ENCODE measurements at regions not wholly inside any gene's neighbourhood (a gene's known extent, or its start where the extent isn't known, plus 50 kb on each side); places are given as distances from the start of the nearest gene placed in this dataset.

- Histone ChIP-seq H3K27me3 (no peaks in the 10 kb centered on the region), H3K4me1 (no peaks in the 10 kb centered on the region), H3K27ac (no peak overlapping the region), H3K4me3 (no peak overlapping the region), H3K36me3 (no peaks in the 10 kb centered on the region), H3K9me3 (no peaks in the 10 kb centered on the region)
- TF ChIP-seq EP300 (IDR thresholded peaks at IDR 0.05) (no peak), POLR2AphosphoS5 (IDR thresholded peaks at IDR 0.05) (no peak), CTCF (IDR thresholded peaks at IDR 0.05) (no peak), POLR2A (IDR thresholded peaks at IDR 0.05) (no peak)
- no peak for DNase-seq (ENCODE audit: low spot score in 2 of 2)
- 89% methylated on average over 3 of the region's 3 CpGs for WGBS
These were observed 400.5 kb upstream of the DAB2 start for GRCh38 chr5:39825301-39825700.

- 90% methylated on average over 1 of the region's 1 CpG for WGBS
- no peak overlapping the region for H3K27ac ChIP-seq
- H3K4me1 ChIP-seq = no peaks in the 10 kb centered on the region
- DNase-seq (ENCODE audit: low spot score in 2 of 2) = no peak
- H3K27me3 ChIP-seq = no peaks in the 10 kb centered on the region
- H3K4me3 ChIP-seq = no peak overlapping the region
- TF ChIP-seq CTCF (IDR thresholded peaks at IDR 0.05) (no peak), EP300 (IDR thresholded peaks at IDR 0.05) (no peak), POLR2AphosphoS5 (IDR thresholded peaks at IDR 0.05) (no peak), POLR2A (IDR thresholded peaks at IDR 0.05) (no peak)
- no peaks in the 10 kb centered on the region for H3K36me3 ChIP-seq
- no peaks in the 10 kb centered on the region for H3K9me3 ChIP-seq
These were observed 397.2 kb upstream of the DAB2 start for GRCh38 chr5:39822020-39822419.

- H3K36me3 ChIP-seq = no peaks in the 10 kb centered on the region
- DNase-seq (ENCODE audit: low spot score in 2 of 2) = no peak
- H3K9me3 ChIP-seq = no peaks in the 10 kb centered on the region
- no peak overlapping the region for H3K27ac ChIP-seq
- no peaks in the 10 kb centered on the region for H3K27me3 ChIP-seq
- no peak for TF ChIP-seq POLR2A (IDR thresholded peaks at IDR 0.05)
- TF ChIP-seq CTCF (IDR thresholded peaks at IDR 0.05) = no peak
- no peak for TF ChIP-seq EP300 (IDR thresholded peaks at IDR 0.05)
- TF ChIP-seq POLR2AphosphoS5 (IDR thresholded peaks at IDR 0.05) = no peak
- 93% methylated on average over 3 of the region's 3 CpGs for WGBS
- H3K4me3 ChIP-seq = no peak overlapping the region
- no peaks in the 10 kb centered on the region for H3K4me1 ChIP-seq
These were observed 392.1 kb upstream of the DAB2 start for GRCh38 chr5:39816866-39817265.

- no peaks in the 10 kb centered on the region for H3K36me3 ChIP-seq
- H3K27me3 ChIP-seq = no peaks in the 10 kb centered on the region
- no peak overlapping the region for H3K27ac ChIP-seq
- H3K4me1 ChIP-seq = no peaks in the 10 kb centered on the region
- WGBS = 78% methylated on average over 5 of the region's 5 CpGs
- DNase-seq (ENCODE audit: low spot score in 2 of 2) = no peak
- no peaks in the 10 kb centered on the region for H3K9me3 ChIP-seq
- TF ChIP-seq EP300 (IDR thresholded peaks at IDR 0.05) (no peak), POLR2AphosphoS5 (IDR thresholded peaks at IDR 0.05) (no peak), CTCF (IDR thresholded peaks at IDR 0.05) (no peak), POLR2A (IDR thresholded peaks at IDR 0.05) (no peak)
- H3K4me3 ChIP-seq = no peak overlapping the region
These were observed 391.5 kb upstream of the DAB2 start for GRCh38 chr5:39816156-39816845.

GRCh38 chr5:39815711-39816110 lies 390.9 kb upstream of the DAB2 start:
- 58% methylated on average over 2 of the region's 2 CpGs for WGBS
- TF ChIP-seq POLR2A (IDR thresholded peaks at IDR 0.05) = no peak
- TF ChIP-seq POLR2AphosphoS5 (IDR thresholded peaks at IDR 0.05) = no peak
- no peak for TF ChIP-seq EP300 (IDR thresholded peaks at IDR 0.05)
- TF ChIP-seq CTCF (IDR thresholded peaks at IDR 0.05) = no peak

More at GRCh38 chr5:39815711-39816110, 390.9 kb upstream of the DAB2 start:
- DNase-seq (ENCODE audit: low spot score in 2 of 2) = no peak
- Histone ChIP-seq H3K27ac (no peak overlapping the region), H3K9me3 (no peaks in the 10 kb centered on the region), H3K4me1 (no peaks in the 10 kb centered on the region), H3K36me3 (no peaks in the 10 kb centered on the region), H3K27me3 (no peaks in the 10 kb centered on the region), H3K4me3 (no peak overlapping the region)
